ENCODE measurements at regions not wholly inside any gene's neighbourhood (a gene's known extent, or its start where the extent isn't known, plus 50 kb on each side); places are given as distances from the start of the nearest gene placed in this dataset.
"Not testable (repeated sequence)": the region's sequence is repeated elsewhere in the genome, so short reads cannot be mapped to it uniquely, and the experiment has no call there.

GRCh38 chr21:14620152-14620551, 74.0 kb upstream of the SAMSN1 start:
- DNase-seq (ENCODE audit: extremely low read depth in 1 of 2, low read depth in 1 of 2), result no peak

DNA sequence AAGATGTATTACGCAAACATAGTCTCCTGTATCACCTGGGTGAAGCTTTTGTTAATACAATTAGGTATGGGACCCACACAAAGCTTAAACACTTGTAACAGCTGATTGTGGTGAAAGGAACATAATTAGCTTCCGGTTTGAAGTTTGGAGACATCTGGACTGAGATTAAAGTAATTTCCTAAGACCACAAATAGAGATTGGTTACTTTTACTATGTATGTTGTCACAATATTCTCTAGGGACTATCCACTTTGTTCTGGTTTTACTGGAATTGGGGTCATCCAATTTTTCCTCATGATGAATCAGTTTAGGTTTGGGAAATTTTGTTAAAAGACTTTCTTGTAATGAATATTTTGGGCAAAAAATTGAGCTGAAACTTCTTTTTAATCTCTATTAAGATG, 71.8 kb upstream of the SAMSN1 start:
- DNase-seq (ENCODE audit: extremely low read depth in 1 of 2, low read depth in 1 of 2), result no peak

DNA sequence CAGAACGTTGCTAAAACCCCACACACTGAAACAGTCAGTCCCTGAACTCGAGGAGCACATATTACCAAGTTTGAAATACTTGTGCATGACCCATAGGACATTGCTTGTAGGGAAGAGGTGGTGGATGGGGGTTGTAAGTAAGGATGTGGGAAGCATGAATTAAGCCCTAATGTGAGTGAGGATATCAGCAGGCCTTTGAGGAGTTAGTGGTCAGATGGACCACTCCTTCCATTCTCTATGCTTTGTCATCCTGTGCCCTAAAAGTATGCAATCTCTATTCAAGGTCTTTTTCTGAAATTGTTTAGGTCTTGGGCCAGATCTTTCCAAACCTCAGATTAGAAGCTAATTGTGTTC, 70.9 kb upstream of the SAMSN1 start:
- DNase-seq (ENCODE audit: extremely low read depth in 1 of 2, low read depth in 1 of 2), result no peak

DNA sequence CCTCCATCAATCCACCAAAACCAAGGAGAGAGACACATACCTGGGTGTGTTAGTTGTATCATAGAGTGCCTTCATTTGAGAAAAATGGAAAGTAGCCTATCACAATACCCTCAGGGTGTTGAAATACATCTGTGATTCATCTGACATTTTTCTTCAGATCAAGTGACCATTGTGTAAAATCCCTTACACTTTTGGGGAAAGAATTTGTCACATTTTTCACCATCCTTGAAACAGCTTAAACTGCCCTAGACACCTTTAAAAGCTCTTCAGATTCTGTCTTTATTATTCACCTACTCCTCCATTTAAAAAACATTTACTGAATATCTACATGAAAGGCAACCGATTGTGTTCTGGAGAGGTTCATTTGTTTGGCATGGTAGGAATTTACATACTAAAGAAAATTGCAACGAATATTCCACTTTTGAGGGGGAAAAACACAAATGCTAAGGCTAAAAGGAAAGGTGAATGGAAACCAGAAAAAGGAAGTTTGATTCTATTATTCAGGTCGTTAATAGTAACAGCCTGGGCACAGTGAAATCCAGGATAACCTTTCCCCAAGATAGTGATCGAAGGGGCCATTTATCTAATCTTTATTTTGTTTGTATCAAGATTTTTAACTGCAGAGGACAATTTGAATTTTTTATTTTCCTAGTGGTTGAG, 70.4 kb upstream of the SAMSN1 start:
- no peak for DNase-seq (ENCODE audit: extremely low read depth in 1 of 2, low read depth in 1 of 2)

DNA sequence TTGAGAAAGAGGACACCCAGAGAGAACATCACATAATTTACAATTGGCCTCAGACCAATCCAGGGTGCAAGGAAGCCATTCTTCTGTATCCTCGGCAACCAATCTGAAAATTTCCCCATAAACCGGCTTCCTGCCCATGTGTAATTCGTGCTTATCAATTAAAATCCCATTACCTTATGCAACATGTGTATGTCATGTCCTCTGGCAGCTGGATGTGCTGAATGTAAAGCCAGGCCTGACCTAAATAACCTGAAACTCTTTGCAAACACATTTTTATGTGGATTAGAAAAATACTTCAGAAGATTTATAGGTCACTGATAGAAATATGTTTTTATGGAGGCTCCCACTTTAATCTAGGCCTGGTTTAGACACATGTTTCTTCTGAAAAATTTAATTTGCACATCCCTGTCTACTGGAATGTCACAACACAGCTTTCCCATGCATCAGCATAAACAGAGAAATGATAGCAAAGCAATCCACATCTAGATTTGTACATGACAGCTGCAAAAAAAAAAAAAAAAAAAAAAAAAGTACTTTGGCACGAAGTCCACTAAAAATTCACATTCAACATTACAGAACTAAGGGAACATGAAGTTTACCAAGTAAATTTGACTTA, 69.4 kb upstream of the SAMSN1 start:
- DNase-seq (ENCODE audit: extremely low read depth in 1 of 2, low read depth in 1 of 2), result no peak

GRCh38 chr21:14614287-14614686, 68.2 kb upstream of the SAMSN1 start:
- no peak for DNase-seq (ENCODE audit: extremely low read depth in 1 of 2, low read depth in 1 of 2)

DNA sequence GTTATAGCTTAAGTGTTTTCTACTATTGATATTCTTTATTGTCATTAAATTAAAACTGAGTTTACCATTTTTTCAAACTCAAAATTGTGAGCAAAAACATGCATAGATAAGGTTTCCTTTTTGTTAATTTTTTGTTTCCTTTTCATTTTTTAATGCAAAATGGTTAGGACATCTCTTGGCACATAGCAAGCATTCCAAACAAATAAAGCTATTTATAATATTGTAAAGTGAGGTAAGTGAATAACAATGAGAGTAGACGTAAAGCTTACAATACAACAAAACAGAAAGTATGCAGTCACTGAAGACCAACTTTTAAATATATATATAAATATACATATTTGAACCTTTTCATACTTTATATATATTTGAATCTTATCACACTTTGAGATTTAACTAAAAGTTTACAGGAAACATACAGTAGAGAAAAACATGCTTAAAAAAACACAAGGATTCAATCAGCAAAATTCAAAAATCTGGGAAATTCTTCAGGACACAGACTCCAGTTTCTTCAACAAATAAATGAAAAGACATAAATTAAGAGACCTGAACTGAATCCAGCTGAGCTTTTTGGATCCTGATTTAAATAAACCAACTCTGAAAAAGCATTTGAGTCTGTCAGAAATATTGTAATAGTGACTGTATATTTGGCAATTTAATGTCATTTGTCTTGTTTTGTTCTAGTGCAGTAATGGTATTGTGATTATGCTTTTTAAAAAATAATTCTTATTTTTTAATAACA, 67.5 kb upstream of the SAMSN1 start:
- DNase-seq (ENCODE audit: extremely low read depth in 1 of 2, low read depth in 1 of 2), result no peak

- not testable (repeated sequence) for DNase-seq (ENCODE audit: extremely low read depth in 1 of 2, low read depth in 1 of 2)
Observed at GRCh38 chr21:14610119-14610518, 64.0 kb upstream of the SAMSN1 start.

DNA sequence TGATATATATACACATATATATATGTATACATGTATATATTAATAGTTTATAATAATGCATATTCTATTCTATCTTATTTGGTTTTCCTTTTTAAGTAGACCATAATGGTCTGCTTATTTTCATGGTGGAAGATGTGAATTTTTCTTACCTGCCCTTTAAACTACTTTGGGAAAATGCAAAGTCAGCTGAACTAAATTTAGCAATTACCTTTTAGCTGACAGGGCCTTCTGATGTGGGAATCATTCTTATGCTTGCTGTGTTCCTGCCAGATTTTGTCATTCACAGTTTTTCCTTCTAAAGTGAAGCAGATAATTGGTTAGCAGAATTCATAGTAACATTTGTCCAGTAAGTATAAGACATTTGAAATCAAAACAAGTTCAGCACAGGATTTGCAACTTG, 63.2 kb upstream of the SAMSN1 start:
- no peak for DNase-seq (ENCODE audit: extremely low read depth in 1 of 2, low read depth in 1 of 2)

DNA sequence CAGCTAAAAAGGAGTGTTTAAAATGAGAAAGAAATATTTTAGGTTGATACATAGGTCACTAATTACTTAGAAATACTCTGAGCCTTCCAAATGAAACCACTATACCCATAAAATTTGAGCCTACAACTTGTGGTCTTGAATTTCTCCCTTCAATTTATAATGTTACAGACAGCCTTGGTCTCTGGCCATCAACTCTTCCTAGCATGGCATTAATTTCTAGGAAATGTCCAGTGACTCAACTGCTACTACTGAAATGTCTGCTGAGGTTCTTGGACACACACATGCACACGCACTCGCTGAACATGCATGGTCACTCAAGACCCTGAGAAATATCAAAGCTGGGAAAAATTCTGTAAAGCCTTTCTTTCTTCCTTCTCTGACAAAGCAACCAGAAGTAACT, 61.1 kb upstream of the SAMSN1 start:
- no peak for DNase-seq (ENCODE audit: extremely low read depth in 1 of 2, low read depth in 1 of 2)

DNA sequence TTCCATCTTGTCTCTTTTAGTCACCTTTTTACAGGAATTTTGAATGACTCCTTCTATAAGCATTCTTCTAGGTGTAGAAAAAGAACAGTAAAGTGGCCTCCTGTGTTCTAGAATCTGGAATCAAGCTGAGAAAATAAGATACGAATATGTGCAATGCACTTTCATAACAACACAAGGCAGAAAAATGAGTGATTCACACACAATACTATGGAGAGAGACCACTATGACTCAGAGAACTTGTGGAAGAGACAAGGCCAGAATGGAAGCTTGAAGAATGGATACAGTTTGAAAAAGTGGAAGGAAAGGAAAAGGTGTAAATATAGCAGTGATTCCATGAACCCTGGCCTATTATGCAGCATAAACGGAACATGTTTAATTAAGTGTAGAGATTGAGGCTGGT, 57.1 kb upstream of the SAMSN1 start:
- no peak for DNase-seq (ENCODE audit: extremely low read depth in 1 of 2, low read depth in 1 of 2)

- DNase-seq (ENCODE audit: extremely low read depth in 1 of 2, low read depth in 1 of 2), result no peak
Observed at GRCh38 chr21:14602382-14602958, 56.4 kb upstream of the SAMSN1 start.

GRCh38 chr21:14600569-14601297, 54.6 kb upstream of the SAMSN1 start:
- no peak for DNase-seq (ENCODE audit: extremely low read depth in 1 of 2, low read depth in 1 of 2)

- DNase-seq (ENCODE audit: extremely low read depth in 1 of 2, low read depth in 1 of 2), result no peak
Observed at GRCh38 chr21:14598065-14598464, 52.0 kb upstream of the SAMSN1 start.
